Muscle of leg (tissue), 3 donors: ENCODE measurements at regions not wholly inside any gene's neighbourhood (a gene's known extent, or its start where the extent isn't known, plus 50 kb on each side); places are given as distances from the start of the nearest gene placed in this dataset.
"Not testable (repeated sequence)": the region's sequence is repeated elsewhere in the genome, so short reads cannot be mapped to it uniquely, and the experiment has no call there.

ENCODE experiments used
- DNase-seq: peaks from one replicate; pipeline ENCODE4 v3.0.0; 2013
- H3K27ac ChIP-seq: one replicate; pipeline ENCODE4 v1.5.1; 2013; ENCODE audit warnings: mild to moderate bottlenecking, low read length, control low read depth
- H3K27me3 ChIP-seq: one replicate; pipeline ENCODE4 v1.6.1; 2013; ENCODE audit warnings: low read length; ENCODE audit not compliant: control insufficient read depth, insufficient read depth
- H3K36me3 ChIP-seq: one replicate; pipeline ENCODE4 v1.6.1; 2013; ENCODE audit warnings: low read length; ENCODE audit not compliant: control insufficient read depth, insufficient read depth
- H3K4me1 ChIP-seq: one replicate; pipeline ENCODE4 v1.6.1; 2013; ENCODE audit warnings: low read length; ENCODE audit not compliant: control insufficient read depth, insufficient read depth
- H3K4me3 ChIP-seq: one replicate; pipeline ENCODE4 v1.5.1; 2013; ENCODE audit warnings: low read length, control low read depth
- H3K9me3 ChIP-seq: replicated peaks from 2 replicates; pipeline ENCODE4 v1.6.1; 2013; ENCODE audit warnings: low read depth, low read length; ENCODE audit not compliant: control insufficient read depth
- WGBS: methylation state at CpG from one replicate; pipeline ENCODE4 v1.1.5; 2013; ENCODE audit warnings: missing lambda C conversion rate; ENCODE audit not compliant: insufficient coverage; 5-methylcytosine and 5-hydroxymethylcytosine counted together

GRCh38 chr5:6084376-6084775, 294.0 kb downstream of the MED10 start:
- DNase-seq, result no peak
- Histone ChIP-seq H3K9me3 (no peaks in the 10 kb centered on the region), H3K4me3 (no peak overlapping the region), H3K27ac (no peak overlapping the region), H3K4me1 (no peaks in the 10 kb centered on the region), H3K36me3 (no peaks in the 10 kb centered on the region), H3K27me3 (no peaks in the 10 kb centered on the region)
- WGBS, result 63% methylated on average over 3 of the region's 8 CpGs

- 55% methylated on average over 9 of the region's 11 CpGs for WGBS
Measured at GRCh38 chr5:6083311-6083978, 294.9 kb downstream of the MED10 start.

GRCh38 chr5:6082685-6083084, 295.7 kb downstream of the MED10 start:
- Histone ChIP-seq H3K4me3 (no peak overlapping the region), H3K27me3 (no peaks in the 10 kb centered on the region), H3K36me3 (no peaks in the 10 kb centered on the region), H3K27ac (no peak overlapping the region), H3K9me3 (no peaks in the 10 kb centered on the region), H3K4me1 (no peaks in the 10 kb centered on the region)
- DNase-seq, result no peak
- 100% methylated on average over 1 of the region's 2 CpGs for WGBS

More at GRCh38 chr5:6083311-6083978, 294.9 kb downstream of the MED10 start:
- Histone ChIP-seq H3K36me3 (no peaks in the 10 kb centered on the region), H3K27ac (no peak overlapping the region), H3K4me3 (no peak overlapping the region), H3K27me3 (no peaks in the 10 kb centered on the region), H3K9me3 (no peaks in the 10 kb centered on the region), H3K4me1 (no peaks in the 10 kb centered on the region)
- no peak for DNase-seq

GRCh38 chr5:6081727-6082210, 296.6 kb downstream of the MED10 start:
- no peak for DNase-seq
- Histone ChIP-seq H3K27me3 (no peaks in the 10 kb centered on the region), H3K4me3 (no peak overlapping the region), H3K36me3 (no peaks in the 10 kb centered on the region), H3K9me3 (no peaks in the 10 kb centered on the region), H3K27ac (no peak overlapping the region), H3K4me1 (no peaks in the 10 kb centered on the region)
- no CpG with 5 or more reads among the region's 4 CpGs for WGBS

GRCh38 chr5:6080930-6081726, 297.2 kb downstream of the MED10 start:
- 94% methylated on average over 9 of the region's 10 CpGs for whole genome bisulfite sequencing
- H3K36me3 ChIP-seq, result no peaks in the 10 kb centered on the region
- no peaks in the 10 kb centered on the region for H3K9me3 ChIP-seq
- H3K27ac ChIP-seq, result no peak overlapping the region
- no peak overlapping the region for H3K4me3 ChIP-seq
- no peaks in the 10 kb centered on the region for H3K4me1 ChIP-seq
- H3K27me3 ChIP-seq, result no peaks in the 10 kb centered on the region
- DNase-seq, result no peak

- Histone ChIP-seq H3K36me3 (no peaks in the 10 kb centered on the region), H3K9me3 (no peaks in the 10 kb centered on the region), H3K27me3 (no peaks in the 10 kb centered on the region), H3K4me1 (no peaks in the 10 kb centered on the region), H3K27ac (no peak overlapping the region), H3K4me3 (no peak overlapping the region)
- no peak for DNase-seq
- WGBS, result 93% methylated on average over 7 of the region's 7 CpGs
Measured at GRCh38 chr5:6080436-6080835, 297.9 kb downstream of the MED10 start.

- H3K27me3 ChIP-seq, result no peaks in the 10 kb centered on the region
- no peak overlapping the region for H3K4me3 ChIP-seq
- no peaks in the 10 kb centered on the region for H3K4me1 ChIP-seq
- DNase-seq, result no peak
- H3K27ac ChIP-seq, result no peak overlapping the region
- WGBS, result 40% methylated on average over 1 of the region's 5 CpGs
- H3K9me3 ChIP-seq, result no peaks in the 10 kb centered on the region
- no peaks in the 10 kb centered on the region for H3K36me3 ChIP-seq
Measured at GRCh38 chr5:6078881-6079280, 299.5 kb downstream of the MED10 start.

GRCh38 chr5:6076341-6077239, 301.8 kb downstream of the MED10 start:
- H3K4me1 ChIP-seq, result no peaks in the 10 kb centered on the region
- DNase-seq, result no peak
- no peaks in the 10 kb centered on the region for H3K9me3 ChIP-seq
- no peaks in the 10 kb centered on the region for H3K27me3 ChIP-seq
- no peaks in the 10 kb centered on the region for H3K36me3 ChIP-seq
- H3K4me3 ChIP-seq, result no peak overlapping the region
- H3K27ac ChIP-seq, result no peak overlapping the region
- 59% methylated on average over 2 of the region's 7 CpGs for WGBS

GRCh38 chr5:6072488-6072887, 305.9 kb downstream of the MED10 start:
- H3K27me3 ChIP-seq, H3K4me3 ChIP-seq, DNase-seq, H3K36me3 ChIP-seq, H3K4me1 ChIP-seq, H3K9me3 ChIP-seq, H3K27ac ChIP-seq: not testable (repeated sequence)
- WGBS, result 100% methylated on average over 1 of the region's 4 CpGs
